ENCODE measurements at regions not wholly inside any gene's neighbourhood (a gene's known extent, or its start where the extent isn't known, plus 50 kb on each side); places are given as distances from the start of the nearest gene placed in this dataset.
A peak's percentile ranks its signal among the peaks of the same experiment; 100 is the strongest.

GRCh38 chr21:26717146-26717739, 128.0 kb downstream of the ADAMTS1 start:
- Histone ChIP-seq H3K9me3 (ENCODE audit: control insufficient read depth, insufficient read depth, low read depth, low read length) (no peaks in the 10 kb centered on the region), H3K36me3 (ENCODE audit: control insufficient read depth in 2 of 2, insufficient read depth in 1 of 2, low read length in 2 of 2) (no peaks in the 10 kb centered on the region), H3K4me3 (ENCODE audit: low read depth, low read length) (no peak overlapping the region), H3K27ac (ENCODE audit: extremely low read depth, low read depth, low read length) (no peak overlapping the region), H3K4me1 (ENCODE audit: control insufficient read depth, insufficient read depth, low read length) (no peaks in the 10 kb centered on the region)
- ChIA-PET CTCF (interaction anchor here (0.5 to 4.5 kb wide), 22 partner anchors 9 to 1108 kb away, joined by 3 to 32 read pairs (median 4); no protein-coding TSS in a partner anchor), POLR2A (no interaction called here)
- no peak for TF ChIP-seq ZNF248 (tag by site-specific recombination; IDR thresholded peaks at IDR 0.05)
- 0 out of 2 replicates have a peak, but pooled peaks have one; percentile 8 for TF ChIP-seq PRDM1 (tag by site-specific recombination; IDR thresholded peaks at IDR 0.05)
- TF ChIP-seq ZNF654 (tag by site-specific recombination; IDR thresholded peaks at IDR 0.05; ENCODE audit: low read depth), result peak; percentile 60

- Histone ChIP-seq H3K4me1 (ENCODE audit: control insufficient read depth, insufficient read depth, low read length) (no peaks in the 10 kb centered on the region), H3K9me3 (ENCODE audit: control insufficient read depth, insufficient read depth, low read depth, low read length) (no peaks in the 10 kb centered on the region), H3K36me3 (ENCODE audit: control insufficient read depth in 2 of 2, insufficient read depth in 1 of 2, low read length in 2 of 2) (no peaks in the 10 kb centered on the region), H3K27ac (ENCODE audit: extremely low read depth, low read depth, low read length) (no peak overlapping the region), H3K4me3 (ENCODE audit: low read depth, low read length) (no peak overlapping the region)
- POLR2A ChIA-PET, result no interaction called here
- TF ChIP-seq TRIM28 (IDR thresholded peaks at IDR 0.05; ENCODE audit: borderline replicate concordance, low read length), result 0 out of 2 replicates have a peak, but pooled peaks have one; percentile 59
- 0 out of 2 replicates have a peak, but pooled peaks have one; percentile 12 for TF ChIP-seq IKZF3 (tag by site-specific recombination; IDR thresholded peaks at IDR 0.05)
- TF ChIP-seq ZNF654 (tag by site-specific recombination; IDR thresholded peaks at IDR 0.05; ENCODE audit: low read depth), result peak; percentile 49
- TF ChIP-seq ZNF555 (tag by site-specific recombination; conservative IDR thresholded peaks at IDR 0.05), result no peak
- peak; percentile 63; the same call in 1 of the 2 replicates for TF ChIP-seq CTCF (tag by site-specific recombination; IDR thresholded peaks at IDR 0.05)
- no peak for TF ChIP-seq ZNF311 (tag by site-specific recombination; IDR thresholded peaks at IDR 0.05; ENCODE audit: borderline replicate concordance)
- CTCF ChIA-PET, result interaction anchor here (0.6 to 4.5 kb wide), 16 partner anchors 8 to 1107 kb away, joined by 3 to 32 read pairs (median 3); no protein-coding TSS in a partner anchor
Observed at GRCh38 chr21:26715878-26716506, 129.2 kb downstream of the ADAMTS1 start.

- CTCF ChIA-PET, result interaction anchor here (0.6 to 4.5 kb wide), 18 partner anchors 7 to 1106 kb away, joined by 3 to 32 read pairs (median 4); partner anchors contain the start of gene APP
- no peaks in the 10 kb centered on the region for H3K36me3 ChIP-seq (ENCODE audit: control insufficient read depth in 2 of 2, insufficient read depth in 1 of 2, low read length in 2 of 2)
- H3K9me3 ChIP-seq (ENCODE audit: control insufficient read depth, insufficient read depth, low read depth, low read length), result no peaks in the 10 kb centered on the region
- no peak overlapping the region for H3K27ac ChIP-seq (ENCODE audit: extremely low read depth, low read depth, low read length)
- POLR2A ChIA-PET, result no interaction called here
- H3K4me3 ChIP-seq (ENCODE audit: low read depth, low read length), result no peak overlapping the region
- no peak for TF ChIP-seq ZNF341 (tag by site-specific recombination; IDR thresholded peaks at IDR 0.05; ENCODE audit: low read depth)
- no peak for TF ChIP-seq MZF1 (tag by site-specific recombination; IDR thresholded peaks at IDR 0.05; ENCODE audit: borderline replicate concordance)
- TF ChIP-seq GLIS1 (tag by site-specific recombination; IDR thresholded peaks at IDR 0.05), result no peak
- H3K4me1 ChIP-seq (ENCODE audit: control insufficient read depth, insufficient read depth, low read length), result no peaks in the 10 kb centered on the region
Observed at GRCh38 chr21:26715116-26715515, 130.1 kb downstream of the ADAMTS1 start.

GRCh38 chr21:26710155-26710554, 135.1 kb downstream of the ADAMTS1 start:
- Histone ChIP-seq H3K4me1 (ENCODE audit: control insufficient read depth, insufficient read depth, low read length) (no peaks in the 10 kb centered on the region), H3K36me3 (ENCODE audit: control insufficient read depth in 2 of 2, insufficient read depth in 1 of 2, low read length in 2 of 2) (no peaks in the 10 kb centered on the region), H3K9me3 (ENCODE audit: control insufficient read depth, insufficient read depth, low read depth, low read length) (no peaks in the 10 kb centered on the region), H3K27ac (ENCODE audit: extremely low read depth, low read depth, low read length) (no peak overlapping the region), H3K4me3 (ENCODE audit: low read depth, low read length) (no peak overlapping the region)
- ChIA-PET CTCF (interaction anchor here (1.0 to 1.3 kb wide), 3 partner anchors 10 to 1102 kb away, joined by 3 read pairs; no protein-coding TSS in a partner anchor), POLR2A (no interaction called here)
- TF ChIP-seq ZNF513 (tag by site-specific recombination; IDR thresholded peaks at IDR 0.05), result no peak
- TF ChIP-seq ZNF664 (tag by site-specific recombination; IDR thresholded peaks at IDR 0.05), result no peak
- no peak for TF ChIP-seq ATF2 (tag by site-specific recombination; IDR thresholded peaks at IDR 0.05; ENCODE audit: low read depth)
- no peak for TF ChIP-seq ZFP37 (tag by site-specific recombination; IDR thresholded peaks at IDR 0.05)
- TF ChIP-seq ZNF645 (tag by site-specific recombination; IDR thresholded peaks at IDR 0.05), result no peak
- no peak for TF ChIP-seq KLF7 (tag by site-specific recombination; IDR thresholded peaks at IDR 0.05; ENCODE audit: borderline replicate concordance)
- no peak for TF ChIP-seq MEIS1 (CRISPR knock-in tag; IDR thresholded peaks at IDR 0.05; ENCODE audit: borderline replicate concordance)
